HG03442 (cell line): ENCODE measurements at regions not wholly inside any gene's neighbourhood (a gene's known extent, or its start where the extent isn't known, plus 50 kb on each side); places are given as distances from the start of the nearest gene placed in this dataset.

Experiments
- ATAC-seq: cut with Tn5 transposase; IDR thresholded peaks from one replicate; pipeline ENCODE4 v1.9.1; 2021; ENCODE audit warnings: mild to moderate bottlenecking, moderate library complexity; ENCODE audit not compliant: unreplicated experiment

GRCh38 chr4:115956054-115956796, 842.8 kb upstream of the NDST4 start:
- ATAC-seq = peak; percentile 63

- ATAC-seq = no peak
Measured at GRCh38 chr4:115950806-115951205, 837.4 kb upstream of the NDST4 start.

GRCh38 chr4:115949974-115950743, 836.7 kb upstream of the NDST4 start:
- ATAC-seq = peak; percentile 81

GRCh38 chr4:115945026-115945425, 831.6 kb upstream of the NDST4 start:
- ATAC-seq = no peak

GRCh38 chr4:115944146-115944905, 830.9 kb upstream of the NDST4 start:
- ATAC-seq = no peak

GRCh38 chr4:115938764-115939443, 825.5 kb upstream of the NDST4 start:
- ATAC-seq = no peak

- no peak for ATAC-seq
Measured at GRCh38 chr4:115929373-115929772, 816.0 kb upstream of the NDST4 start.

GRCh38 chr4:115927382-115927781, 814.0 kb upstream of the NDST4 start:
- ATAC-seq = no peak

GRCh38 chr4:115923152-115923551, 809.7 kb upstream of the NDST4 start:
- ATAC-seq = peak; percentile 80

- ATAC-seq = no peak
Measured at GRCh38 chr4:115920637-115921036, 807.2 kb upstream of the NDST4 start.

- ATAC-seq = no peak
Measured at GRCh38 chr4:115918149-115918548, 804.7 kb upstream of the NDST4 start.

- ATAC-seq = no peak
Measured at GRCh38 chr4:115906428-115906827, 793.0 kb upstream of the NDST4 start.

GRCh38 chr4:115883847-115884246, 770.4 kb upstream of the NDST4 start:
- ATAC-seq = no peak

- no peak for ATAC-seq
Measured at GRCh38 chr4:115883231-115883630, 769.8 kb upstream of the NDST4 start.

- ATAC-seq = no peak
Measured at GRCh38 chr4:115873048-115873447, 759.6 kb upstream of the NDST4 start.

GRCh38 chr4:115871596-115871995, 758.2 kb upstream of the NDST4 start:
- no peak for ATAC-seq

- ATAC-seq = no peak
Measured at GRCh38 chr4:115866364-115866896, 753.0 kb upstream of the NDST4 start.

- ATAC-seq = no peak
Measured at GRCh38 chr4:115865736-115866135, 752.3 kb upstream of the NDST4 start.

GRCh38 chr4:115852767-115853091, 739.3 kb upstream of the NDST4 start:
- ATAC-seq = no peak

GRCh38 chr4:115851918-115852766, 738.7 kb upstream of the NDST4 start:
- ATAC-seq = peak; percentile 88
